ENCODE measurements at regions not wholly inside any gene's neighbourhood (a gene's known extent, or its start where the extent isn't known, plus 50 kb on each side); places are given as distances from the start of the nearest gene placed in this dataset.

GRCh38 chr3:139095803-139096466, 51.2 kb upstream of the PRR23C start:
- Histone ChIP-seq H3K9me3 (no peaks in the 10 kb centered on the region), H3K4me1 (ENCODE audit: control insufficient read depth in 1 of 2, low read depth in 2 of 2) (no peaks in the 10 kb centered on the region), H3K4me3 (no peak overlapping the region), H3K36me3 (no peaks in the 10 kb centered on the region), H3K27me3 (replicated peaks; ENCODE audit: insufficient read depth) (no peaks in the 10 kb centered on the region), H3K27ac (no peak overlapping the region)
- TF ChIP-seq CTCF (IDR thresholded peaks at IDR 0.05), result no peak
- DNase-seq (ENCODE audit: low spot score) (no peak), ATAC-seq (ENCODE audit: insufficient number of reproducible peaks, low FRiP score, low read depth) (no peak)

GRCh38 chr3:139096670-139097069, 52.0 kb upstream of the PRR23C start:
- Histone ChIP-seq H3K27ac (no peak overlapping the region), H3K4me1 (ENCODE audit: control insufficient read depth in 1 of 2, low read depth in 2 of 2) (no peaks in the 10 kb centered on the region), H3K9me3 (no peaks in the 10 kb centered on the region), H3K36me3 (no peaks in the 10 kb centered on the region), H3K4me3 (no peak overlapping the region), H3K27me3 (replicated peaks; ENCODE audit: insufficient read depth) (no peaks in the 10 kb centered on the region)
- ATAC-seq (ENCODE audit: insufficient number of reproducible peaks, low FRiP score, low read depth), result no peak
- no peak for DNase-seq (ENCODE audit: low spot score)
- no peak for TF ChIP-seq CTCF (IDR thresholded peaks at IDR 0.05)

DNA sequence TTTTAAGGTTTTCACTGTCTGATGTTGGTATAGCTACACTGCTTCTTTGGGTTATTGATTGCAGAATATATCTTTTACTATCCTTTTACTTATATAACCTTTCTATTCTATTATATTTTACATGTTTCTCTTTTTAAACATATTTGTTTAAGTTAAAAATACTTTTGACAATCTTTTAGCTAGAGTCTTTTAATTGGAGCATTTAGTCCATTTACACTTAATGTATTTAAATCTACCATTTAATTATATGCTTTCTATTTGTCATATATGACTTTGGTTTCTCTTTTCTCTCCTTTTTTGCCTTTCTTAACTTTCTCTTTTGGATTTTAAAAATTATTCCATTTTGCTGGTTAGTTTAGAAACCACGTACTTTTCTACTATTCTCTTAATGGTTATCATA, 53.7 kb upstream of the PRR23C start:
- Histone ChIP-seq H3K9me3 (no peaks in the 10 kb centered on the region), H3K27me3 (replicated peaks; ENCODE audit: insufficient read depth) (no peaks in the 10 kb centered on the region), H3K27ac (no peak overlapping the region), H3K4me3 (no peak overlapping the region), H3K4me1 (ENCODE audit: control insufficient read depth in 1 of 2, low read depth in 2 of 2) (no peaks in the 10 kb centered on the region), H3K36me3 (no peaks in the 10 kb centered on the region)
- TF ChIP-seq CTCF (IDR thresholded peaks at IDR 0.05), result no peak
- DNase-seq (ENCODE audit: low spot score) (no peak), ATAC-seq (ENCODE audit: insufficient number of reproducible peaks, low FRiP score, low read depth) (no peak)

DNA sequence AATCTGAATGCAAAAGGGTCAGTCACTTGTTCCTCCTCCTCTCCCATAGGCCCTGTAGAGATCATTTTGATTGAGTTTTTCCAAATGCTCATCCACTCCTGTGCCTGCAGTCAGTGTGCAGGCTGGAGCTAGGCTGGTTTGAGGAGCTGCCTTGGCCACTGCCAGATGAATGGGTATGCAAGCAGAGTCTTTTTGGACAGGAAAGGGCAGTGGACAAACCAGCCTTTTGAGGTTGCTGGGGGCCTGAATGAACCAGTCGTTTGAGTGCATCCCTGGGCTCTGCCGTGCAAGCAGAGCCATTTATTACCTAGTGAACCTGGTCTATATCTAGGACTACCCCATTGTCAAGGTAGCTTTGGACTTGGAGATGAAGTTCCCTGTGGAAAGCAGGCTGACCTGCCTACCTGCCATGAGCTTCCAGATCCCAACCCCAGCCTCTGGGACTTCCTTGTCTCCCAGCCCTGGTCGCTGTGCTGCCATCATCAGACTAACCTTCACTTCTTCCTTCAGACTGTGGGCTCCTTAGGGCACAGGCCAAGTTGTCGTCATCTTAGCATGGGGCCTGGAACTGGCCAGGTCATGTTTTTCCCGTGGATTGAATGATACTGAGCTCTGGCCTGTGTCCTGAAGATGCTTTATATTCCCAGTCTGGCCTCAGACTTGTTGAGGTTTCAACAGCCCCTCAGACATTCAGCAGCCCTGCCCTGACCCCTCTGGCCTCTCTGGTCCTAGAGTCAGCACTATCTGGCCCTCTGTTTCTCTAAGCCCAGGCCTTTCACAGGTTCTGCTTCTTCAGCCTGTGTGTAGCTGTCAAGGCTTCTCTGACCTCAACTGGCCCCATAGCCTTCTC, 55.5 kb upstream of the PRR23C start:
- H3K27me3 ChIP-seq (replicated peaks; ENCODE audit: insufficient read depth), result no peaks in the 10 kb centered on the region
- ATAC-seq (ENCODE audit: insufficient number of reproducible peaks, low FRiP score, low read depth), result no peak
- TF ChIP-seq CTCF (IDR thresholded peaks at IDR 0.05), result no peak

GRCh38 chr3:139100821-139101220, 56.1 kb upstream of the PRR23C start:
- Histone ChIP-seq H3K9me3 (no peaks in the 10 kb centered on the region), H3K36me3 (no peaks in the 10 kb centered on the region), H3K4me3 (no peak overlapping the region), H3K27me3 (replicated peaks; ENCODE audit: insufficient read depth) (no peaks in the 10 kb centered on the region), H3K4me1 (ENCODE audit: control insufficient read depth in 1 of 2, low read depth in 2 of 2) (no peaks in the 10 kb centered on the region), H3K27ac (no peak overlapping the region)
- TF ChIP-seq CTCF (IDR thresholded peaks at IDR 0.05), result no peak
- ATAC-seq (ENCODE audit: insufficient number of reproducible peaks, low FRiP score, low read depth) (no peak), DNase-seq (ENCODE audit: low spot score) (no peak)

More for the DNA sequence above, 55.5 kb upstream of the PRR23C start:
- H3K9me3 ChIP-seq, result no peaks in the 10 kb centered on the region
- H3K36me3 ChIP-seq, result no peaks in the 10 kb centered on the region
- DNase-seq (ENCODE audit: low spot score), result no peak
- H3K4me1 ChIP-seq (ENCODE audit: control insufficient read depth in 1 of 2, low read depth in 2 of 2), result no peaks in the 10 kb centered on the region
- H3K4me3 ChIP-seq, result no peak overlapping the region
- H3K27ac ChIP-seq, result no peak overlapping the region
